Coronary artery (tissue), 2 donors: ENCODE measurements at regions not wholly inside any gene's neighbourhood (a gene's known extent, or its start where the extent isn't known, plus 50 kb on each side); places are given as distances from the start of the nearest gene placed in this dataset.

ENCODE experiments used
- DNase-seq: peaks from one replicate; pipeline ENCODE4 v3.0.0-alpha.2; 2017; ENCODE audit warnings: low spot score
- H3K27ac ChIP-seq, 2 donors: fragments of 200-600 bp; sonication (generic); one replicate each; pipeline ENCODE4 v1.5.1; 2016 to 2019
- H3K4me3 ChIP-seq: fragments of 200-600 bp; sonication (generic); 2 replicates; pipeline ENCODE4 v1.5.1; 2016; ENCODE audit warnings: mild to moderate bottlenecking, moderate library complexity
- TF ChIP-seq, protein P1 (sequence below): fragments of 200-600 bp; sonication (generic); IDR thresholded peaks from one replicate; pipeline ENCODE4 v1.5.1; 2019; ENCODE audit warnings: antibody characterized with exemption

- H3K4me3 ChIP-seq = no peak overlapping the region
- TF ChIP-seq, protein P1, sequence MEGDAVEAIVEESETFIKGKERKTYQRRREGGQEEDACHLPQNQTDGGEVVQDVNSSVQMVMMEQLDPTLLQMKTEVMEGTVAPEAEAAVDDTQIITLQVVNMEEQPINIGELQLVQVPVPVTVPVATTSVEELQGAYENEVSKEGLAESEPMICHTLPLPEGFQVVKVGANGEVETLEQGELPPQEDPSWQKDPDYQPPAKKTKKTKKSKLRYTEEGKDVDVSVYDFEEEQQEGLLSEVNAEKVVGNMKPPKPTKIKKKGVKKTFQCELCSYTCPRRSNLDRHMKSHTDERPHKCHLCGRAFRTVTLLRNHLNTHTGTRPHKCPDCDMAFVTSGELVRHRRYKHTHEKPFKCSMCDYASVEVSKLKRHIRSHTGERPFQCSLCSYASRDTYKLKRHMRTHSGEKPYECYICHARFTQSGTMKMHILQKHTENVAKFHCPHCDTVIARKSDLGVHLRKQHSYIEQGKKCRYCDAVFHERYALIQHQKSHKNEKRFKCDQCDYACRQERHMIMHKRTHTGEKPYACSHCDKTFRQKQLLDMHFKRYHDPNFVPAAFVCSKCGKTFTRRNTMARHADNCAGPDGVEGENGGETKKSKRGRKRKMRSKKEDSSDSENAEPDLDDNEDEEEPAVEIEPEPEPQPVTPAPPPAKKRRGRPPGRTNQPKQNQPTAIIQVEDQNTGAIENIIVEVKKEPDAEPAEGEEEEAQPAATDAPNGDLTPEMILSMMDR = no peak
- DNase-seq = no peak
- no peak overlapping the region for H3K27ac ChIP-seq
Observed at GRCh38 chr18:40583671-40584070, 1371.4 kb upstream of the PIK3C3 start.

DNA sequence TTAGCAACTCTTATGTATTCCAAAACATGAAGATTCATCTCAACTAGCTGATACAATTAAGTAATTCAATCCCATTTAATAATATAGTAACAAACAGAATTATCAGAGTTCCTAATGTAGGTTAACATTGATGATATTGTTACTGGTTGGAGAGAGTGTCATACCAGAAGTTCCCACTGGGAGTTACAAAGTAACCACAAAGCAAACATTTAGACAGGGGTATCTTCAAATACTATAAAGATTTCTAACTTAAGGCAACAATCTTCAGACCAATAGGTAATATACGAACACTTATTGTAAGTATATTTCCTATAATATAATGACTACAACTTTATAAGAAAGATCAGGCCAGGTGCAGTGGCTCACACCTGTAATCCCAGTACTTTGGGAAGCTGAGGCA lies 1372.9 kb upstream of the PIK3C3 start:
- no peak overlapping the region for H3K27ac ChIP-seq
- no peak overlapping the region for H3K4me3 ChIP-seq
- TF ChIP-seq, protein P1 = no peak
- no peak for DNase-seq

GRCh38 chr18:40577981-40578365 lies 1377.1 kb upstream of the PIK3C3 start:
- TF ChIP-seq, protein P1 = no peak
- Histone ChIP-seq H3K27ac (no peak overlapping the region), H3K4me3 (no peak overlapping the region)
- no peak for DNase-seq

- TF ChIP-seq, protein P1 = no peak
- no peak overlapping the region for H3K4me3 ChIP-seq
- DNase-seq = no peak
- H3K27ac ChIP-seq = no peak overlapping the region
Observed at GRCh38 chr18:40577239-40577980, 1377.6 kb upstream of the PIK3C3 start.

GRCh38 chr18:40576507-40577115 lies 1378.4 kb upstream of the PIK3C3 start:
- no peak for DNase-seq
- TF ChIP-seq, protein P1 = no peak
- H3K27ac ChIP-seq = no peak overlapping the region

GRCh38 chr18:40570615-40571014 lies 1384.4 kb upstream of the PIK3C3 start:
- Histone ChIP-seq H3K27ac (no peak overlapping the region), H3K4me3 (no peak overlapping the region)
- no peak for DNase-seq
- TF ChIP-seq, protein P1 = no peak

More at GRCh38 chr18:40576507-40577115, 1378.4 kb upstream of the PIK3C3 start:
- H3K4me3 ChIP-seq = no peak overlapping the region

- no peak for DNase-seq
- H3K4me3 ChIP-seq = no peak overlapping the region
- TF ChIP-seq, protein P1 = no peak
- no peak overlapping the region for H3K27ac ChIP-seq
Observed at GRCh38 chr18:40569605-40570004, 1385.4 kb upstream of the PIK3C3 start.
